ENCODE measurements at regions not wholly inside any gene's neighbourhood (a gene's known extent, or its start where the extent isn't known, plus 50 kb on each side); places are given as distances from the start of the nearest gene placed in this dataset.

DNA sequence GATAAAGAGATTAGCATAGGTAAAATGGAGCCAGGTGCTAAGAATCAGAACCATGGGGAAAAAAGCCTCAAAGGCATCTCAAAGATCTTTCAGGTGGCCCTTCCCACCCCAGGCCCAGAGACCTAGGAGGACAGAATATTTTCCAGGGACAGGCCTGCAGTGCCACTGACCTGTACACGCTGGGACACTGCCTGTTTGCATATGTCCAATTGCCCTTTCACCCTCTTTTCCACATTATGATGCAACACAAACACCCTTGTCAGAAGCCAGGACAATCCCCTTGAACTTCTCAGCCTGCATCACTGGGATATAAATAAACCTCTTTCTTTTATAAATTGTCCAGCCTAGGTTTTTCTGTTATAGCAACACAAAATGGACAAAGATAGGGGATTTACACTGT, 419.1 kb downstream of the TRIB2 start:
- Histone ChIP-seq H3K79me2 (ENCODE audit: control insufficient read depth, insufficient read depth, low read length) (no peaks in the 10 kb centered on the region), H3K27me3 (ENCODE audit: control insufficient read depth in 2 of 2, insufficient read depth in 2 of 2, low read length in 2 of 2) (no peaks in the 10 kb centered on the region), H3K4me2 (ENCODE audit: insufficient read depth, low read length) (no peak overlapping the region), H3K9me3 (replicated peaks; ENCODE audit: control insufficient read depth, insufficient read depth, low read depth, low read length) (no peaks in the 10 kb centered on the region), H3K9ac (ENCODE audit: insufficient read depth in 1 of 2, low read depth in 2 of 2, low read length in 2 of 2) (no peak overlapping the region), H3K4me3 (no peak overlapping the region), H3K9me1 (ENCODE audit: control insufficient read depth, insufficient read depth, low read length) (no peaks in the 10 kb centered on the region), H4K20me1 (replicated peaks; ENCODE audit: control insufficient read depth, insufficient read depth, low read length) (no peaks in the 10 kb centered on the region), H2AFZ (ENCODE audit: low read depth, low read length) (no peak overlapping the region), H3K27ac (ENCODE audit: extremely low read depth, low read depth, low read length) (no peak overlapping the region), H3K36me3 (ENCODE audit: control insufficient read depth, insufficient read depth, low read length) (no peaks in the 10 kb centered on the region), H3K4me1 (replicated peaks in 1 of 2; ENCODE audit: control insufficient read depth in 2 of 2, insufficient read depth in 2 of 2, low read length in 2 of 2) (no peaks in the 10 kb centered on the region)
- in situ Hi-C loops (cut with MboI) = no loop called here
- 0% methylated on average over 1 of the region's 1 CpG for WGBS (ENCODE audit: insufficient coverage, low coverage, missing lambda C conversion rate)
- ATAC-seq (no peak), FAIRE-seq (no peak), DNase-seq (ENCODE audit: extremely low read depth in 1 of 4, low spot score in 3 of 4) (no peak)
- ChIA-PET POLR2A (no interaction called here), CTCF (ENCODE audit: low intra/inter-chr PET ratio) (no interaction called here)
- intact Hi-C loops (cut with micrococcal nuclease) = no loop called here
- no TSS peak for BruUV-seq (replicated peaks)
- TF ChIP-seq KLF1 (tag; IDR thresholded peaks at IDR 0.05) = no peak
- no peak for TF ChIP-seq SNAPC5 (CRISPR knock-in tag; IDR thresholded peaks at IDR 0.05)
- TF ChIP-seq, protein P1, sequence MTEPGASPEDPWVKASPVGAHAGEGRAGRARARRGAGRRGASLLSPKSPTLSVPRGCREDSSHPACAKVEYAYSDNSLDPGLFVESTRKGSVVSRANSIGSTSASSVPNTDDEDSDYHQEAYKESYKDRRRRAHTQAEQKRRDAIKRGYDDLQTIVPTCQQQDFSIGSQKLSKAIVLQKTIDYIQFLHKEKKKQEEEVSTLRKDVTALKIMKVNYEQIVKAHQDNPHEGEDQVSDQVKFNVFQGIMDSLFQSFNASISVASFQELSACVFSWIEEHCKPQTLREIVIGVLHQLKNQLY (CRISPR knock-in tag; conservative IDR thresholded peaks at IDR 0.05) = no peak
- TF ChIP-seq ATF2 (CRISPR knock-in tag; IDR thresholded peaks at IDR 0.05) = no peak
- TF ChIP-seq BRD4 (IDR thresholded peaks at IDR 0.05) = no peak
- no peak for TF ChIP-seq RBM39 (optimal IDR thresholded peaks at IDR 0.05; ENCODE audit: low read depth, low read length)
- no peak for TF ChIP-seq NEUROD1 (IDR thresholded peaks at IDR 0.05; ENCODE audit: borderline replicate concordance, low read depth, low read length, partially characterized antibody)
- TF ChIP-seq ZNF311 (CRISPR knock-in tag; IDR thresholded peaks at IDR 0.05) = no peak
- TF ChIP-seq TCF7L2 (IDR thresholded peaks at IDR 0.05; ENCODE audit: low read depth, low read length) = no peak
- no peak for TF ChIP-seq HNRNPK (IDR thresholded peaks at IDR 0.05; ENCODE audit: low read depth, low read length, poor library complexity, severe bottlenecking)
- no peak for TF ChIP-seq CBX3 (IDR thresholded peaks at IDR 0.05; ENCODE audit: borderline replicate concordance in 1 of 2, low read length in 2 of 2)
- no peak for TF ChIP-seq GTF2F1 (IDR thresholded peaks at IDR 0.05; ENCODE audit: low read depth, low read length)
- no peak for TF ChIP-seq GATAD2A (IDR thresholded peaks at IDR 0.05)
- no peak for TF ChIP-seq CHD1 (IDR thresholded peaks at IDR 0.05; ENCODE audit: low read length)
- TF ChIP-seq, protein P2, sequence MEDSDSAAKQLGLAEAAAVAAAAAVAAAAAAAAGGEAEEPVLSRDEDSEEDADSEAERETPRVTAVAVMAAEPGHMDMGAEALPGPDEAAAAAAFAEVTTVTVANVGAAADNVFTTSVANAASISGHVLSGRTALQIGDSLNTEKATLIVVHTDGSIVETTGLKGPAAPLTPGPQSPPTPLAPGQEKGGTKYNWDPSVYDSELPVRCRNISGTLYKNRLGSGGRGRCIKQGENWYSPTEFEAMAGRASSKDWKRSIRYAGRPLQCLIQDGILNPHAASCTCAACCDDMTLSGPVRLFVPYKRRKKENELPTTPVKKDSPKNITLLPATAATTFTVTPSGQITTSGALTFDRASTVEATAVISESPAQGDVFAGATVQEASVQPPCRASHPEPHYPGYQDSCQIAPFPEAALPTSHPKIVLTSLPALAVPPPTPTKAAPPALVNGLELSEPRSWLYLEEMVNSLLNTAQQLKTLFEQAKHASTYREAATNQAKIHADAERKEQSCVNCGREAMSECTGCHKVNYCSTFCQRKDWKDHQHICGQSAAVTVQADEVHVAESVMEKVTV (CRISPR knock-in tag; IDR thresholded peaks at IDR 0.05) = no peak
- TF ChIP-seq, protein P3, sequence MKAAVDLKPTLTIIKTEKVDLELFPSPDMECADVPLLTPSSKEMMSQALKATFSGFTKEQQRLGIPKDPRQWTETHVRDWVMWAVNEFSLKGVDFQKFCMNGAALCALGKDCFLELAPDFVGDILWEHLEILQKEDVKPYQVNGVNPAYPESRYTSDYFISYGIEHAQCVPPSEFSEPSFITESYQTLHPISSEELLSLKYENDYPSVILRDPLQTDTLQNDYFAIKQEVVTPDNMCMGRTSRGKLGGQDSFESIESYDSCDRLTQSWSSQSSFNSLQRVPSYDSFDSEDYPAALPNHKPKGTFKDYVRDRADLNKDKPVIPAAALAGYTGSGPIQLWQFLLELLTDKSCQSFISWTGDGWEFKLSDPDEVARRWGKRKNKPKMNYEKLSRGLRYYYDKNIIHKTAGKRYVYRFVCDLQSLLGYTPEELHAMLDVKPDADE (conservative IDR thresholded peaks at IDR 0.05; ENCODE audit: control insufficient read depth, low read depth, low read length) = no peak
- TF ChIP-seq, protein P4, sequence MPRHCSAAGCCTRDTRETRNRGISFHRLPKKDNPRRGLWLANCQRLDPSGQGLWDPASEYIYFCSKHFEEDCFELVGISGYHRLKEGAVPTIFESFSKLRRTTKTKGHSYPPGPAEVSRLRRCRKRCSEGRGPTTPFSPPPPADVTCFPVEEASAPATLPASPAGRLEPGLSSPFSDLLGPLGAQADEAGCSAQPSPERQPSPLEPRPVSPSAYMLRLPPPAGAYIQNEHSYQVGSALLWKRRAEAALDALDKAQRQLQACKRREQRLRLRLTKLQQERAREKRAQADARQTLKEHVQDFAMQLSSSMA (CRISPR knock-in tag; IDR thresholded peaks at IDR 0.05) = no peak
